SK-N-MC (cell line): ENCODE measurements at regions not wholly inside any gene's neighbourhood (a gene's known extent, or its start where the extent isn't known, plus 50 kb on each side); places are given as distances from the start of the nearest gene placed in this dataset.

ENCODE experiments used
- DNase-seq: peaks from one replicate; pipeline ENCODE4 v3.0.0-alpha.2; 2011; ENCODE audit warnings: low read depth, low spot score
- H3K27ac ChIP-seq: fragments of 200-600 bp; sonication (generic); 2 replicates; pipeline ENCODE4 v1.5.1; 2016; ENCODE audit warnings: mixed run types
- H3K36me3 ChIP-seq: fragments of 200-600 bp; sonication (generic); 2 replicates; pipeline ENCODE4 v1.6.1; 2017; ENCODE audit warnings: antibody characterized with exemption, low read length, mixed read lengths; ENCODE audit not compliant: insufficient read depth
- H3K4me3 ChIP-seq: fragments of 200-600 bp; sonication (generic); 2 replicates; pipeline ENCODE4 v1.5.1; 2016
- H3K9ac ChIP-seq: fragments of 200-600 bp; sonication (generic); 2 replicates; pipeline ENCODE4 v1.8.0; 2017; ENCODE audit warnings: mixed run types, mixed read lengths; ENCODE audit not compliant: insufficient read length
- H3K9me3 ChIP-seq: fragments of 200-600 bp; sonication (generic); 2 replicates; pipeline ENCODE4 v1.6.1; 2017; ENCODE audit warnings: low read depth, mild to moderate bottlenecking, antibody characterized with exemption, low read length, moderate library complexity, mixed read lengths
- EZH2 ChIP-seq: fragments of 200-600 bp; sonication (generic); IDR thresholded peaks from one replicate; pipeline ENCODE4 v1.6.1; 2017; ENCODE audit warnings: antibody characterized with exemption
- FOXP2 ChIP-seq: optimal IDR thresholded peaks from 2 replicates; pipeline ENCODE3; 2011; ENCODE audit warnings: mild to moderate bottlenecking, moderate library complexity; ENCODE audit not compliant: insufficient read depth; ENCODE audit errors: extremely low read length, control extremely low read depth
- POLR2AphosphoS5 ChIP-seq: IDR thresholded peaks from 2 replicates; pipeline ENCODE4 v1.6.1; 2012; ENCODE audit warnings: mild to moderate bottlenecking, low read depth, low read length, borderline replicate concordance

- H3K27ac ChIP-seq = no peak overlapping the region
- H3K4me3 ChIP-seq = no peak overlapping the region
- no peak overlapping the region for H3K9ac ChIP-seq
- TF ChIP-seq EZH2 = no peak
- no peak for TF ChIP-seq POLR2AphosphoS5
- TF ChIP-seq FOXP2 = no peak
- DNase-seq = no peak
- no peaks in the 10 kb centered on the region for H3K9me3 ChIP-seq
- no peaks in the 10 kb centered on the region for H3K36me3 ChIP-seq
These were observed 106.0 kb downstream of the XCL2 start for GRCh38 chr1:168437821-168438220.

GRCh38 chr1:168435439-168435838 is 108.4 kb downstream of the XCL2 start:
- TF ChIP-seq POLR2AphosphoS5 (no peak), EZH2 (no peak), FOXP2 (no peak)
- Histone ChIP-seq H3K9ac (no peak overlapping the region), H3K27ac (no peak overlapping the region), H3K9me3 (no peaks in the 10 kb centered on the region), H3K4me3 (no peak overlapping the region), H3K36me3 (no peaks in the 10 kb centered on the region)
- DNase-seq = no peak

GRCh38 chr1:168433238-168433637 is 110.6 kb downstream of the XCL2 start:
- Histone ChIP-seq H3K36me3 (no peaks in the 10 kb centered on the region), H3K27ac (no peak overlapping the region), H3K9ac (no peak overlapping the region), H3K9me3 (no peaks in the 10 kb centered on the region), H3K4me3 (no peak overlapping the region)
- TF ChIP-seq EZH2 (no peak), POLR2AphosphoS5 (no peak), FOXP2 (no peak)
- no peak for DNase-seq

- Histone ChIP-seq H3K27ac (no peak overlapping the region), H3K9ac (no peak overlapping the region), H3K36me3 (no peaks in the 10 kb centered on the region), H3K9me3 (no peaks in the 10 kb centered on the region), H3K4me3 (no peak overlapping the region)
- no peak for TF ChIP-seq POLR2AphosphoS5
- no peak for TF ChIP-seq FOXP2
- no peak for TF ChIP-seq EZH2
- DNase-seq = no peak
These were observed 111.9 kb downstream of the XCL2 start for GRCh38 chr1:168431882-168432281.

GRCh38 chr1:168430321-168430720 is 113.5 kb downstream of the XCL2 start:
- H3K4me3 ChIP-seq = no peak overlapping the region
- no peaks in the 10 kb centered on the region for H3K9me3 ChIP-seq
- DNase-seq = no peak
- no peak overlapping the region for H3K9ac ChIP-seq
- no peaks in the 10 kb centered on the region for H3K36me3 ChIP-seq
- no peak overlapping the region for H3K27ac ChIP-seq
- TF ChIP-seq POLR2AphosphoS5 (no peak), EZH2 (no peak), FOXP2 (no peak)

- H3K9ac ChIP-seq = no peak overlapping the region
- DNase-seq = no peak
- H3K36me3 ChIP-seq = no peaks in the 10 kb centered on the region
- TF ChIP-seq FOXP2 (no peak), POLR2AphosphoS5 (no peak), EZH2 (no peak)
- H3K9me3 ChIP-seq = no peaks in the 10 kb centered on the region
- H3K27ac ChIP-seq = no peak overlapping the region
- no peak overlapping the region for H3K4me3 ChIP-seq
These were observed 115.6 kb downstream of the XCL2 start for GRCh38 chr1:168428063-168428731.

- H3K9ac ChIP-seq = no peak overlapping the region
- no peak for DNase-seq
These were observed 116.7 kb downstream of the XCL2 start for GRCh38 chr1:168427051-168427450.

GRCh38 chr1:168424281-168424680 is 119.5 kb downstream of the XCL2 start:
- no peak for DNase-seq
- H3K36me3 ChIP-seq = no peaks in the 10 kb centered on the region
- H3K9ac ChIP-seq = no peak overlapping the region
- H3K9me3 ChIP-seq = no peaks in the 10 kb centered on the region
- H3K4me3 ChIP-seq = no peak overlapping the region
- no peak for TF ChIP-seq POLR2AphosphoS5
- TF ChIP-seq EZH2 = no peak
- no peak for TF ChIP-seq FOXP2
- no peak overlapping the region for H3K27ac ChIP-seq

More at GRCh38 chr1:168427051-168427450, 116.7 kb downstream of the XCL2 start:
- H3K27ac ChIP-seq = no peak overlapping the region
- no peaks in the 10 kb centered on the region for H3K9me3 ChIP-seq
- no peaks in the 10 kb centered on the region for H3K36me3 ChIP-seq
- TF ChIP-seq EZH2 = no peak
- no peak for TF ChIP-seq FOXP2
- no peak for TF ChIP-seq POLR2AphosphoS5
- H3K4me3 ChIP-seq = no peak overlapping the region

- no peak for DNase-seq
- no peak overlapping the region for H3K27ac ChIP-seq
- H3K9me3 ChIP-seq = no peaks in the 10 kb centered on the region
- no peak overlapping the region for H3K4me3 ChIP-seq
- no peak overlapping the region for H3K9ac ChIP-seq
- H3K36me3 ChIP-seq = no peaks in the 10 kb centered on the region
- no peak for TF ChIP-seq EZH2
- no peak for TF ChIP-seq POLR2AphosphoS5
- TF ChIP-seq FOXP2 = no peak
These were observed 121.5 kb downstream of the XCL2 start for GRCh38 chr1:168422203-168422847.
